Stimulated activated CD8-positive, alpha-beta memory T cell treated with anti-CD3 and anti-CD28 coated beads, Interleukin-7, amount 100 ng/mL, for 4 hours (primary cell): ENCODE measurements at regions not wholly inside any gene's neighbourhood (a gene's known extent, or its start where the extent isn't known, plus 50 kb on each side); places are given as distances from the start of the nearest gene placed in this dataset.

ENCODE experiments used
- DNase-seq, 2 donors: peaks; one replicate each; pipeline ENCODE4 v3.0.0-alpha.2; 2020; ENCODE audit warnings: low read depth in 2 of 2

- DNase-seq: no peak
Measured at GRCh38 chr2:198220763-198221610, 416.6 kb downstream of the PLCL1 start.

GRCh38 chr2:198219292-198219691 lies 414.9 kb downstream of the PLCL1 start:
- DNase-seq: no peak

DNA sequence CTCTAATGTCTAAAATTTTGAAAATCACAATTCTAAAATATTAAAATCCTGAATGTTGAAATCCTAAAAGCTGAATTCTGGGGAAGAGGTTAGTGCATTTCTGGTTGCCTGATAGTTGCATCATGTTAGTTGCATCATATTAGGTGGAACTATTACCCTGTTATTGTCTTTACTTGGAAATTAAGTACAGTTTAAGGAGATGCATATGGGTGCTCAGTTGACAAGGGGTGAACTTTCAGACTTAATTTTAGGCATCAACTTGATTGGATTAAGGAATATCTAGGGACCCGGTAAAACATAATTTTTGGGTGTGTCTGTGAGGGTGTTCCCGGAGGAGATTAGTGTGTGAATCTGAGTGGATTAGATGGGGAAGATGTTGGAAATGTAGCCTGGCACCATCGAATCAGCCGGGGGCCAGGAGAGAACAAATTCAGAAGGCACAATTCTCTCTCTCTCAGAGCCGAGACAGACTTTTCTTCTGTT lies 409.8 kb downstream of the PLCL1 start:
- no peak for DNase-seq

DNA sequence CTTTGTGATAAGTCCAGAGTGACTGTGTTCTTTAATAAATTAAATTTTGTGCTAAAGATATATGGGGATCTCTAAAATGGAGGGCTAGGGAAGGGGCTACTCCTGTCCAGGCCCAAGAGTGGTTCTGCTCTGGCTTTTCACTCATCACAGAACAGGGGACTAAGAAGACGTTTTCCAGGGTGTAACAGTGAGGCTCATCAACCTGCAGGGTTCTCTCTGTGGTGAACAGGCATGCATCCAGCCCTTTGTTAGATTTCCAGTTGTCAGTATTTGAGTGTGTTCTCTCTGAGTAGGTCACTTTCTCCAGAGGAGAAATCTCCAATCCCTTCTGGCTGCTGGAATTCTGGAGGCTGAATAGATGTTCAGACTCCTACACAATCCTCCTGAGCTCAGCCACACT lies 408.9 kb downstream of the PLCL1 start:
- no peak for DNase-seq

GRCh38 chr2:198211706-198212105 lies 407.3 kb downstream of the PLCL1 start:
- no peak for DNase-seq

DNA sequence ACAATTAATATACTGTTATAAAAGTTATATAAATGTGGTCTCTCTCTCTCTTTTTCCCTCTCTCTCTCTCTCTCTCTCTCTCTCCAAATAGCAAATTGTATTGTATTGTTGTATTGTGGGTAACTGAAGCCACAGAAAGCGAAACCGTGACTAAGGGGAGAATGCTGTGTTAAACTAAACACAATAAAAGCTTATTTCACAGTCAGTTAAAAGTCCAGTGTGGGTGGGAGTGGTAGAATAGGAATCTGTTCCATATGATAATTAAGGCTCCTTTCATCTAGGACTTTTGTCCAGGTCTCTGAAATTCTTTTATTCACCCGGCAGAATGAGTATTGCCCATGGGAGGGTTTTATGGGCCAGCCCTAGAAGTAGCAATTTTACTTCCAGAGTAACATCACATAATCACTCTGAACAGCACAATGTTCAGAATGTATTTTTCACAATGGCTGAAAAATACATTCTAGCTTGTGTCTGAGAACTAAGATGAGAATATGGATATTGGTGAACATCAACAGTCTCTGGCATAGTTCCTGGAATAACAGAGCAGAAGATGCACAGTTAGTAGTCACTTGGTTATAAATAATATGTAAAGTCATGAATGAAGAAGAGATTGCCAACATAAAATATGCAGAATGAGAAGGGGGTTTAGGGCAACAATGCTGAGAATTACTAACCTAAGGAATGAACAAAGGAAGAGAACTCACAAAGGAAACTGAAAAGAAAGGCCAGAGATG lies 399.1 kb downstream of the PLCL1 start:
- DNase-seq: no peak
